Germinal center (tissue), 1 donor: ENCODE measurements at regions not wholly inside any gene's neighbourhood (a gene's known extent, or its start where the extent isn't known, plus 50 kb on each side); places are given as distances from the start of the nearest gene placed in this dataset.

Experiments
- DNase-seq: peaks from one replicate; pipeline ENCODE4 v3.0.0; 2012; ENCODE audit warnings: mixed read lengths, low spot score

DNA sequence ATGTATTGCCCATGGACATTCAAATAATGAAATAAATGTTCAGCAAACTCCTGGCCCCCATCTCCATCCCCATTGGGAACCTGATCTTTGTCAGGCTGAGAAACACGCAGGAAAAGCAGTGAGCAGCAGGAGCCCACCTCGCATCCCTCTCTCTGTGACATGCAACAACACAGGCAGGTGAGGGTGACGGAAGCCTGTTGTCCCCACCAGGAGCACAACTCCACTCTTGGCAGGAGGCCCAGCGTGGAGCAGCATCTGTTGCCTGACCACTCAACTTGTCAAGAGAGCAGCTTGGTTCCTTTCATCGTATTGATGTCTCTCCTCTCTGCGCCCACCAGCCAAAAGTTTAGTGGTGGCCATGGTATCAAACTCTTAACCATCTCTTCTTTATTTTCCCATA, 586.9 kb upstream of the ARID1B start:
- DNase-seq, result no peak

DNA sequence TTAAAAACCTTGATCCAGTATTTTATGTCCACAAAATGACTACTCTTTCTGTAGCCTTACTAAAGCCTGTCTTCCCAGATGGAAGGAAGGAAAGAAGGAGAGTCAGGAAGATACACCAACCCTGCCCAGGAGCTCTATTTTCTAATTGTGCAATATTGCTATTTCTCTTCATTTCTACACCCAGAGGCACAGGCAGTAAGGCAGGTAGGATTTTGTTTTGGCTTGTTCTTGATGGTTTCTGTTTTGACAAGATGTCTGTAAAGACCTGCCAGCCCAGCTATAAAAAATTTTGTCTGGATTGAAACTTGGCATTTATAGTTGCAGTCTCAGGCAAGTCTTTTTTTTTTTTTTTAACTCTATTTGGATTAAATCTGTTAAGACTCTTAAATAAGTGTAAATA, 587.5 kb upstream of the ARID1B start:
- DNase-seq, result no peak

DNA sequence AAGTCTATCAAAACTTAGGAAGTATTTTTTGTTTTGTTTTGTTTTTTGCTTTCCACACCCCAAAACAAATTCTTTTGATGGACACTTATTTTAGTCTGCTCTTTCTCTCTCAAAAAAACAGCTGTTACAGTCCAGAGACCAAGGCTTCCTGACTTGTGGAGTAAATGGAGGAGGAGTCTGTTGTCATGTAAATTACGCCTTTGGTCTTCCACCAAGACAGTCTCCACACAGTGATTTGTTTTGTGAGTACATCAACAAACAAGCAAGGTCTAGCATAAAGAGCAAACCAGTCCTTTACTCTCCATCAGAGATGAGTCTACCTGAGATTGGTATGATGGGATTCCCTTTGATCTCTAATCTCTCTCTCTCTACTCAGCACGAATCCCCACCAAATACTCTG, 588.0 kb upstream of the ARID1B start:
- no peak for DNase-seq

DNA sequence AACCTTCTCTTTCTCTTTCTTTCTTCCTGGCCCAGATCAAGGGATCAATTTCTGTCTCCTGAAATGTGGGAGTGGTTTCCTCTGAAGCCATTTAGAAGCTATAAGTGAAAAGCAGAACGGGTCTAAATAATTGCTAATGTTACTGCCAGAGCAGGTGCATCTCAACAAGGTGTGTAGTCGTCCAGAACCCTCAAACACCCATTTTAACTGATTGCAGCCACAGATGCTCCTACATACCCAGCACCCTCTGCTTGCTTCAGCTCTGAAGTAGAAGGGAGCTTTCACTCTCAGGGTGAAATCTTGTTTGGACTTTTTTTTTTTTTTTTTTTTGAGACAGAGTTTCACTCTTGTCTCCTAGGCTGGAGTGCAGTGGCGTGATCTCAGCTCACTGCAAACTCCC, 592.1 kb upstream of the ARID1B start:
- no peak for DNase-seq

DNA sequence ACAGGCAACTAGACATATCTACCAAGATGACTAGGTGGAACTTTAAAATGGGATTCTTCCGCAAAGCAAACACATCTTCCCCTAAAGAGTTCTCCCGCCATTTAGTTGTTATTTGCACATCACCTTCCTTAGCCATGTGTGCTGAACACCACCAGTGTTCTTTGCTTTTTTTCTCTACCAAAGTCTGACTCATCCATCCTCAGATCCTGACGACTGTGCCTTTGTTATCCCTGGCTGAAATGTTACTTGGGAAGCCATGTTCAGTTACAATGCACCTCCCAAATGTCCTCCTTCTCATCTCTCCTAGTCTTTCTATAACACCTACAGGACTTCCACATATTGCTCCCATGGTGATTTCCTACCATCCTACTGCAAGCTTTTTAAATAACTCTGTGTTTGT, 593.5 kb upstream of the ARID1B start:
- no peak for DNase-seq

DNA sequence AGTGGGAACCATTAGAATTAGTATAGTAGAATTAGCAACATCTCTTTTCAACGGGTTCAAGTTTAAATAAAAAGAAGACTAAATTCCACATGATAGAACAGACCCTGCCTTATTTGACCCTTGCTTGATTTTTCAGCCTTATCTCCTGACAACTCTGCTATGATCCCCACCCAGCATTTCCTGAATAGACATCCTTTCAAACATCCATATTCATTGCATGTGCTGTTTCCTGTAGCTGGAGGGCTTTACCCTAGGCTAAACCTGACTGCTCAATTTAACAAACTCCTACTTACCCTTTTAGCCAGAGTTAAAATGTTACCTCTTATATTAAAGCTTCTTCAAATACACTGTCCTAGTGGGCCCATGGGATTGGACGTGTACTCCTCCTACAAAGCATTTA, 594.8 kb upstream of the ARID1B start:
- no peak for DNase-seq

DNA sequence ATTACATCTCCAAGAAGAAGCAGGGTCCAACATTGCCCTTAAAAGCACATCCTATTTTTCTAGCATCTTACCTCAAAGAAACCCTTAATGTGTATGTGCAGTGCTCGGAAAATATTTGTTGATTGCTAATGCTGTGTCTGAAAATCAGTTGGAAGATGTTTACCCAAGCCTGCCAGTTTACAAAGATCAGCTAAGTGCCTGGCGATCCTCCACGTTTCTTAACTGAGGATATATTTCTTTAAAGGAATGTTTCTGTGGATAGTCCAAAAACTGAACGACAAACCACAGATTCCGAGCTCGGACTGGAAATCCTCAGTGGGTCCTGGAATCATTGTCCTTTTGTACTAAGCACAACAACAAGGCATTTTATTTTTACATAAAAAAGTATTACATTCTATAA, 595.7 kb upstream of the ARID1B start:
- no peak for DNase-seq

DNA sequence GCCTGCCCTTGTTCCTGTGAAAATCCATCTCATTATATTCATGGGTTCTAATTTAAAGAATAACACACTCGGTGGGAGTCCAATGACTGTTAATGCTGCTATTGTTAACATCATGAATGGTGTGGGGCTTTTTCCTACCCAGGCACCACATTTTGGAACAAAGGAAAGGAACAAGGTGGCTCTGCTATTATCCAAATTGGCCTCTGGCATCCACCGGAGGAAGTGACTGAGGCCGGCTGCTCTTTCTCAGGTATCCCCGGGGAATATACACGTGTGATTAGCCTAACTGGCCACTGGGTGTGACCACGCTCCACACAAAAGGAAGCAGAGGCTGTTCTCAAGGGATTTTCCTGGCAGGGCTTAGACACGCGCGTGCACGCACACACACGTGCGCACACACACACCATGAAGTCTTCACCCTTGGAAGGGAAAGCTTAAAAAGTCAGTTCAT, 601.2 kb upstream of the ARID1B start:
- no peak for DNase-seq

DNA sequence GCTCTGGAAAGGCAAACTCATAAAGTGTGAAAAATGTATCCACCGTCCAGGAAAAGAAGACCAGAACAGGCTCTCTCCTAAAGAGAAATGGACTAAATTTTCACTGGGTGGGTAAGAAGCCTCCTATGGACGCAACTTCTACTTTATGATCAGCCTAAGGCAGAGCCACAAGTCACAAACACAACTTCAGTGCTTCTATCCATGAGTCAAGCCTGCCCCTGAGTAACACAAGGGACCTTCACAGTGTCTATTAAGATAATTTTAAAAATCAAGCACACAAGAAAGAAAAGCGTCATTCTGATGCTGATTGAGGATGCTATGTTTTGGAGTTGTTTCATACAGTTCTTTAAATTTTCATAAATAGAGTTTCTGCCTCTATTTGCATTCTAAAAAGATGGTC, 601.7 kb upstream of the ARID1B start:
- DNase-seq, result no peak

DNA sequence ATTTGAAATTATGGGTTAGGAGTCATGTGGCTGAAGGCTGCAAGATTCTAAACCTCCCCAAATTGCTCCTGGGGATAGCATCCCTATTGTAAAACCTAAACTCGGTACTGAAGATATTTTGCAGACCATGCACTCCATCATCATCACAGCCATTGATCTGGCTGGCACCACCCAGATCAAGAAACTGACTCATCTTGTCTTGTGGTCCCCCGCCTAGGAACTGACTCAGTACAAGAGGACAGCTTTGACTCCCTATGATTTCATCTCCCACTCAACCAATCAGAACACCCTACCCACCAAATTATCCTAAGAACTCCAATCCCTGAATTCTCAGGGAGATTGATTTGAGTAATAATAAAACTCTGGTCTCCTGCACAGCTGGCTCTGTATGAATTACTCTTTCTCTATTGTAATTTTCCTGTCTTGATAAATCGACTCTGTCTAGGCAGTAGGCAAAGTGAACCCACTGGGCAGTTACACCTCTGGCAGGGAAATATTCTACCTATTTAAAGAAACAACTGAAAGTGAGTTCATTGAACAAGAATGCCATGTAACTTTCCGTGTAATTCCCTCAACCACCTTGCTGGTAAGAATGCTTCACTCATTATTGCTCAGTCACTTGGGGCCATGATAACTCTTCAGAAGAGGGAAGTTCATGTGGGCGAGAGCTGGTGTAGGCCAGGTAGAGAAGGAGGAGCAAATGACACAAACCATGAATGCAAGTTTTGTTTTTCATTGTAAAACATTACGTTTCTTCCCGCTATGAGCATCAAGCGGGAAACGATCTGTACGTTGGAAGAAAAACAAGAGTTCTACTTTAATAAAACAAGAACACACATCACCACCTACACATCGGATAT, 602.9 kb upstream of the ARID1B start:
- no peak for DNase-seq

DNA sequence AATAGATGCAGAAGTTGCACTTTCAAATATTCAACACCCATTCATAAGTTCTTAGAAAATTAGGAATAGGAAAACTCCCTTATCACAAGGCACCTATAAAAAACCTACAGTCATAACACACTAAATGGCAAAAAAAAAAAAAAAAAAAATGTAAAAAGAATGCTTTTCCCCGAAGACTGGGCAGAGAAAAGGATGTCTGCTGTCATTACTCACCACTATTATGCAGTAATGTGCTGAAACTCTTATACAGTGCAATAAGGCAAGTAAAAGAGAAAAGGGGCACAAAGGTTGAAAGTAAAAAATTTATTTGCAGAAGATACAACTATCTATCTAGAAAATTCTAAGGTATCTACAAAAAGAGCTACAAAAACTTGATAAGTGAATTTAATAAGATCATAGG, 607.8 kb upstream of the ARID1B start:
- DNase-seq, result no peak

DNA sequence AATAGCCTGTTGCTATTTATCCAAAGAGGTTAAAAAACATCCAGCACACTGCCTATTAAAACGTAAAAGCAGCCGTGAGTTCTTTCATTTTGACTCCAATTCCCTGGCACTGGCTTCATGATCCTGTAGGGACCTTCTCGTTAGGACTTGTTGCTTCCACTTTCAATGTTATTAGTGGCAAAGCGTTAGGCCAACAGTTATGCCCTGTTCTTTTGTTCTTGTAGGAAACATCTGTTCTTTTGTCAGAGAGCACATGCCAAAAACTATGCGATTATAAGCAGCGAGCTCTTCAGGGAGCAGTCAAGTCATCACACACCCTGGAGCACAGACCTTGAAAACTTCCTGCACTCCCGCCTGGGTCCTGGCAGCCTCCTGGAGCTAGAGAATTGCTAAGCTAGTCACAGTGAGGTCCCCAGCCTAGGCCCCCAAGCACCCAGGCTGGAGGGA, 609.5 kb upstream of the ARID1B start:
- DNase-seq, result no peak

DNA sequence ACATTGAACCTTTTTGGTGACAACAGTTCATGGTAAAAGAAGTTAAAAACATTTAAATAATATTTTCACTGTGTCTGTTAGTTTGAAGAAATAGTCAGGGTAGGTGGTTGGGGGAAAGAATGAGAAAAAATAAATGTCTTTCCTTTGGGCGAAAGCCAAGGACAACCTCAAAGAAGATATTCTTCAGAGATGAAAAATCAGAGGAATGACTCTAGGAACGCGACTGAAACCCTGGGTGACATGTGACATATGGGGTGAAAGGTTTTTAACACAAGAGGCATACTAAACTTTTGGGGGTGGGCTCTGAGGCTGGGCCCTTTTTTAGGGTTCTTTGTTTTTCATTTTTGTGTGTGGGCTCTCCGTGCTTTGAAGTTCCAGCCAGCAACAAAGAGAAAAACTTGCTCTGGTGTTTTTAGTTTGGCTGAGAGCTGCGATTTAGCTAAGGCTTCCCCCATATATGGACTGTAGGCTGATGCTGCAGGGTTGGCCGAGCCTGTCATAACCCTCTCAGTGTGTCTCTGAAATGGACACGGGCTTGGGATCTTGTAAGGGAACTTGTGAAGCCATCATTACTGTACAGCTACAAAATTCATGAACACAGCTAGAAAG, 610.1 kb upstream of the ARID1B start:
- no peak for DNase-seq

DNA sequence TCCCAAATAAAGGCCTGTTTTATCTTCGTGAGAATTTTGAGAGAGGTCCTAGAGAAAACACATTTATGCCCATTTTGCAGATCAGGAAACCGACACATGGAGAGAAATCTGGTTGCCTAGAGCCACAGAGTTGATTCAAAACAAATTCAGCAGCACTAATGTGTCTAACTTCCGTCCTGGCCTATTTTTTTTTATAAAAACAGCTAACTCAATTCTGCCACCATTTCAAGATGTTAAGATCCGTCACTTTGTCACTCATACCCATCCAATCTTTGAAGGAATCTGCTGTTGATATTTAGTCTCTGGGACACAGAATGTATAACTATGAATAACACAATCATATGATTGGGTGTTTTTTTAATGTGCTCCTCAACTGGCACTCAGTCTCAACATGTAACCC, 611.1 kb upstream of the ARID1B start:
- no peak for DNase-seq

DNA sequence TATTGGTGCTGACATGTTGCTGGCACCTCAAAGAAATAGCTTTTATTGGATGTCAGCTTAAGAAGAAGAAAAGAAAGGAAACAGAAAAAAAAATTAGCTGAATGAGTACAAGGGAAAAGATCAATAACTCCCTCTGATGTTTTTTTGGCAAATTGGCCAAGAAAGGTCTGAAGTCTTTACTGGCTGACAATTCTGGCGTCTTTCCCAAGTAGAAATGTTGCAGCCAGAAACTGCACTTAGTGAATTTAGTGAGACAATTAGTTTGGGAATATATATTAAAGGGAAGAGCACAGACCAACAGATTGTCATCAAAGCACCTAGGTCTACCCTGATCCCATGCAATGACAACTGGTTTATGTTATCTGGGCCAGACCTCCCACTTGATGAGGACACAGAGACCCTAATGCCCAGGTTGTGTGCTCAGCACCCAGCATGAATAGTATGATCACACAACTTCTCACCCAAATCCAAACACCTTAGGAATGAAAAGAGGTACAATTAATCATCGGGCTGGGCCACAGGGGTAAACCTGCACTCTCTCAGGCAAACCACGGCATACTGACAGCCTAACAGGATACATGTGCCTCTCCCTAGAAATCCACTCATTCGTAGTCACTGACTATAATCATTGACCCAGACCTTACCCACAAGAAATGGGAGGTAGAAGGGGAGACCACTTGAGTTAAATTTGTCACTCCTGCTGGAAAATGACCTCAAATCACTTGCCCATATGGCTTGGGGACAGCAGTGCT, 612.3 kb upstream of the ARID1B start:
- no peak for DNase-seq

DNA sequence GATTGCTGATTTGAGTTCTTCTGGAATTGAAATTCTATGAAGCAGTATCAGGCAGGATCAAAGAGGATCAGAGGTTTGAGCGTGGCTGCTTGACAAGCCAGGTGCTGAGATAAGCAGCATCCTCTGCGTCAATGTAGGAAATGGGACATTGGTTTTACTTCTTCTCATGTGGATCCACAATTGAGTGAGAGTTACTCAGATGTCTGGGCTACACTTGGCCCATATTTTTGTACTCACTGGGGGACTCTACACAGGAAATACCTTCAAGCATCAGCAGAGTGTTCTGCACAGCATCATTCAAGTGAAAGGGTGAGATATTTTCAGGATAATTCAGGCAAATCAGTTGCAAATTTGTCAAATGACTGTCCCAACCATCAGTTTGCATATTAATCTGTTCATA, 613.9 kb upstream of the ARID1B start:
- peak; percentile 61 for DNase-seq

DNA sequence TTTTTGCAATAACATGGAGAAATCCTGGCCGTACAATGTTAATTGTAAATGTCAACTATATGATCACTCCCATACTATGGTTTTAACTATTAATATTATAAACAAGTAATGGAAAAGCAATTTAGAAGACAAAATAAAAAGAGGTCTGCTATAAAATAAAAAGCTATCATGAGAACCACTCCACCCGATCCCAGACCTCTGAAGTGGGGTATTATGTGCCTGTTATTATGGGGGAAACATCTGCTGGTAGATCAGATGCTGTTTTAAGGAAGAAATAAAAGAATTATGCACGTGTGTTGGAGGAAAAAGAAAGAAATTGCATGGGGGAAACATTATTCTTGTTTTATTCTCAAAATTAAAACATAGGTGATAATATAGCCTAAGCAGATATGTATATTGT, 615.7 kb upstream of the ARID1B start:
- no peak for DNase-seq

DNA sequence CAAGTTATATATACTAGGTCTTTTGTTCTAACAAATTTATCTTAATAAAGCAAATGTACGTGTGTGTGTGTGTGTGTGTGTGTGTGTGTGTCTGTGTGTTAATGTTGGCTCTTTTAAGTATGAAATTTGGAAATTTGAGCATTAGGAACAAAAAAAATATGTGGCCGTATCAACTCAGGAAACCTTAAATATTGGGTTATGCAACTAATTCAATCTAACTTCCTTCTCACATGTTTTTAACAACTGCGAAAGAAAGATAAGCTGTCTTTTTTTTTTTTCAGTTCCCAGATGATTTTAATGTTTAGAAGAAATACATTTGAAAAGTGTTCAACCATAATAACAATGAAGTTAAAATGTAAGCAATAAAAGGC, 616.4 kb upstream of the ARID1B start:
- DNase-seq, result no peak

DNA sequence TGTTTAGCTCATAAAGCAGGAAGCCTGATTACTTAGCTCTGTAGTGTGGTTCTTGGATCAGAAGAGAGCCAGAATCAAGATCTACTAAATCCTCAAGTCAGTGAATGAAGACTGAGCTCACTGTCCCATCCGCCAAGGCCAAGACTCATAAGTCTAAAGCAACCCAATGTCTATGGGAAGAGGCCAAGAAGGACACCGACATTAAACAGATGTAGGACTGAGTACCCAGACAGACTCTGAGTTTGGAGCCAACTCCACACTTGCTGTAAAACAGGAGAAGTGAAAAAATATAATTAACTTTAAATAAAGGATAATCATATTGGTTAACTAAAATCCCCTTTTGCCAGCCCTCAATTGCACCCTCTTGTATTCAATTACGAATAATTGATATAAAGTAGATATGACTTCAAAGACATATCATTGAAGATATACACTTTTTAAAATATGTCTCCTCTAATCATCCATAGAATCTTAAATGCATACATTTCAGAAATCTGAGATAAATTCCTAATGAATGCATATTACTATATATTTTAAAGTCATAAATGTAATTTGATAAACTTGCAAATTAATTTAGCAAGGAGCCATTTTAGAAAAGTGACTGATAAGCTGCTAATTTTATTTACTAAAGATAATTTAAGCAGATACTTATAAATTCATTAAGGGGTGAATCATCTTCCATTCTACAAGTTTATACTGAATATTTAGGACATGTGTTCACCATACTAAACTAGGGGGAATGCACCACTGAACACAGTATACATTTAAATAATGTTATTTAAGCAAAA, 617.0 kb upstream of the ARID1B start:
- no peak for DNase-seq

DNA sequence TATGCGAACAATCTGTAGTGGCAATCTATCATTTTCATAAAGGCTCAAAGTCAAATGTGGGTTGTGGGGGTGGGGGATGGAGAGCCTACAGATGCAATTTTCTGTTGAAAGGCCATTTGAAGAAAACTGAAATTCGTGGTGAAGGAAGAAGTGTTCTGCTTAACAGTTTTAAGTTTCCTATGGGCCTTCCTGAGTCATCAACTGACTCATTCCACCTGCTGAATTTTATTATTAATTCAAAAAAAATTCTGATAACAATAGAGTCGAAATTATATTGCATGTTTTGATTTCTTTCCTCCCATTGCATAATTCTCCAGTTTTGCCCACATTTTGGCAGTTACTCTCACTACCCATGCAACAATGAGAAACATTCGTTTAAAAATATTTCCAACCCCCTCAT, 622.3 kb upstream of the ARID1B start:
- no peak for DNase-seq

DNA sequence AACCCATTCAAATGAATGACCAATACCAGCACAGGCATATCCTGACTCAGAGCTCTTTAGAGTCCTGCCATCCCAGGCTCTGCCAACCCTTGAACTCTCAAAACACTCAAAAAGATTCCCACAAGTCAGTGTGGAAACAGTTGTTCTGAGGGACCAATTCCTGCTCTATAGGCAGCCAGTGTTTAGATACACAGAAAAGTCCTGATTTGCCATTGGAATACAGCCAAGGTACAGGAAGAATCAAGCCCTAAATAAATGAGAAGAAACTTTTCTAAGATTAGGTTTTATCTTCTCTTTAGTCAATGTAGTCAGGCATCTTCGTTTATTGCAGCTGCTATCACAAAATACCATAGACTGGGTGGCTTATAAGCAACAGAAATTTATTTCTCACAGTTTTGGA, 626.8 kb upstream of the ARID1B start:
- no peak for DNase-seq

DNA sequence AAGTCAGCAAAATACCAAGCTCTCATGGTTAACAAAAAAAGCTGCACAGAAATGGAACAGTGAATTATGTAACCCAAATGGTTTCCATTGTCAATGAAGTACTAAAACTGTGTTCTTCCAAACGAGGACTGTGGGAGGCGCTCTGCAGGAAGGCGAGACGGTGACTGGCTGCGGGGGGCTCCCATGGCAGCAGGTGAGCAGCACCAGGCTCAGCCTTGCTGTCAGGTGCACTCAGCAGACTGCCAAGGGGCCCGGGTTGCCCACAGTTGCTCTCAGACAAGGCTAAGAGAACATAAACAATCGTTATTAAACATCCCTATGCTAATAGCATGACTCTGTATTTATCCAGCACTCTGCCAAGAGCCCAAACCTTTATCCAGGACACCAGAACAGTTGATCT, 630.3 kb upstream of the ARID1B start:
- DNase-seq, result no peak
